GM21786 (cell line): ENCODE measurements at regions not wholly inside any gene's neighbourhood (a gene's known extent, or its start where the extent isn't known, plus 50 kb on each side); places are given as distances from the start of the nearest gene placed in this dataset.

Experiments
- ATAC-seq: cut with Tn5 transposase; IDR thresholded peaks from one replicate; pipeline ENCODE4 v1.9.1; 2021; ENCODE audit not compliant: unreplicated experiment

DNA sequence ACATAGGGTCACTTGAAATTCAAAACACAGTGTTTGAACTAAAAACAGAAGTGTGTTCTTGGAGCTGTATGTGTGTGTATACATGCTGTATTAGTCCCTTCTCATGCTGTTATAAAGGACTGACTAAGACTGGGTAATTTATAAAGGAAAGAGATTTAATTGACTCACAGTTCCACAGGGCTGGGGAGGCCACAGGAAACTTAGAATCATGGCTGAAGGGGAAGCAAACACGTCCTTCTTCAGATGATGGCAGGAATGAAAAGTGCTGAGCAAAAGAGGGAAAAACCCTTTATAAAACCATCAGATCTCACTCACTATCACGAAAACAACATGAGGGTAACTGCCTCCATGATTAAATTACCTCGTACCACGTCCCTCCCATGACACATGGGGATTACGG, 224.1 kb downstream of the BCAT1 start:
- no peak for ATAC-seq

DNA sequence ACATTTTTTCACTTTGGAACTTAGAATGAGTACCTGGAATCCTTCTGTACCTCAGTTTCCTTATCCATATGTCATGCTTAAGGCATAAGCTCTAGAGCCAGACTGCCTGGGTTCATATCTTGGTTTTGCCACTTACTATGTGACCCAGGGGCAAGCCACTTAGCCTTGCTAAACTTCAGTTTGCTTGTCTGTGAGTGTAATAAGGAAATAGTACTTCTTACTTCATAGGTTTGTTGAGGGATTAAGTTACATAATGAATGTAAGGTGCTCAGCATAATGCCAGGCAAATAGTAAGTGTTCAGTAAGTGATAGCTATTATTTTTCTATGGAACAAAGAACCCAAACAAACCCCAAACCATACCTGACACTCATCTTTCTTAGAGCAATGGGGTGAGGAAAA, 225.1 kb downstream of the BCAT1 start:
- ATAC-seq: no peak

DNA sequence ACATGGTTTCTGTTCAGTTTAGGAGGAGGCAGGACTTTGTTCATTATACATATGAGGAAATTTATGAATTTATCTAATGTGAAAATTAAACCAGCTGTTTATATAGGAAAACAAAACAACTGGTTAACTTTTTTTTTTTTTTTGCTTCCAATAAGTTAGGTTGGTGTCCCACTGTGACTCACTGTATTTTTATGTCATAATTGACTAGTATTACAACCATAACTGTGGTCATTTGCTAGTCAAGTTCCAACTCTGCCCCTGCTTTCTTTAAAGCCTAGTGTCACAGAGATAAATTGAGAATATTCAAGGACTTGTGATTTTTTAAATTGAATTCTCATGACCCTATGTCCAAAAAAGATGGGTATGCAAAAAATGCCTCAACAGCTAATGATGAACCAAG, 227.7 kb downstream of the BCAT1 start:
- no peak for ATAC-seq

DNA sequence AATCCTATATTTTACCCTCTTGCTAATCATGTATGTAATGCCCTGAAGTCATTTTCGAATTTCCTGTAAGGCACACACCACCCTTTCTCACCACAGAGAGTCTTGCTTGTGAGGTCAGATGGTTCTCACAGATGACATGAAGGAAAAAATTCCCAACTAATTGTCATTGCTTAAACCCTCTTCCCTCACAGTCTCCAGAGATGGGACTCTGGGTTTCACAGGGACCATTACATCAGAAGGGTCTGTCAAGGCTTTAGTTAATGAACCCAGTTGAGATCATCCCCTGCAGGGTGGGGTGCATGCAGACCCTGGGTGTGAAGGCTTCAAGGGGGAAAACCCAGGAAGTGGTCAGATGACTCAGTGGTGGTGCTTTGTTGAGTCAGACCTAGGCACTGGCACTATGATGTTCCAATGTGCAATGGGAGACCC, 229.6 kb downstream of the BCAT1 start:
- peak; percentile 90 for ATAC-seq

DNA sequence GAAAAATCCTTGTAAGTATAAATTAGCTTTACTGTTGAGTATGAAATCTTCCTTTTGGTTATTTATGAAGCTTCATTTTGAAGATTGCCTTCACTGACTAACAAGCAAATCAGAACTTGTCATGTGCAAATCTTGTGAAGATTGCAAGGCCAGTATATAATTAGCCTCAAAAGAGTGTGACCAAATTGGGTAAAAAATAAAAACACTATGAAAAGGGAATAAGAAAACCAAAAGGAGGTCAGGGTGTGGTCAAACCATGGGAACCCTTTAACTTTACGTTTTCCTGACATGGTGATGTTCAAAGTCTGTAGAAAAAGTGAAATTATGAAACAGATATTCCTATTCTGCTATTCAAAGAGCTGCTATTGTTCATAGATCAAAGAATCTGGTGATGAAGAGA, 230.3 kb downstream of the BCAT1 start:
- ATAC-seq: no peak

DNA sequence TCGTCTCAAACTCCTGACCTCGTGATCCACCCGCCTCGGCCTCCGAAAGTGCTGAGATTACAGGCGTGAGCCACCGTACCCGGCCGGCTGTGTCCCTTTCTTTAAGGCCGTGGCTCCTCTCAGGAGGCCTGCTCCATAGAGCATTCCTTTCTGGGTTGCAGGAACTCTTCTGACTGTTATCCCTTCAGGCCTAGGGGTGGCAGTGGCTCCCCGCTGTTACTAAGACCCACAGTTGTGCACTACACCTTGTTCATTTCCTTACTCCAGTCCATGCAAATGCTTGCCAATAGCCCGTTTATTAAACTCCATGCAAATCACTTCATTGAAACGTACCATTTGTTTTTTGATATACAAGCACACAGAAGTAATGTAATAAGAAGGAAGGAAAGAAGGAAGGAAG, 234.7 kb downstream of the BCAT1 start:
- no peak for ATAC-seq

DNA sequence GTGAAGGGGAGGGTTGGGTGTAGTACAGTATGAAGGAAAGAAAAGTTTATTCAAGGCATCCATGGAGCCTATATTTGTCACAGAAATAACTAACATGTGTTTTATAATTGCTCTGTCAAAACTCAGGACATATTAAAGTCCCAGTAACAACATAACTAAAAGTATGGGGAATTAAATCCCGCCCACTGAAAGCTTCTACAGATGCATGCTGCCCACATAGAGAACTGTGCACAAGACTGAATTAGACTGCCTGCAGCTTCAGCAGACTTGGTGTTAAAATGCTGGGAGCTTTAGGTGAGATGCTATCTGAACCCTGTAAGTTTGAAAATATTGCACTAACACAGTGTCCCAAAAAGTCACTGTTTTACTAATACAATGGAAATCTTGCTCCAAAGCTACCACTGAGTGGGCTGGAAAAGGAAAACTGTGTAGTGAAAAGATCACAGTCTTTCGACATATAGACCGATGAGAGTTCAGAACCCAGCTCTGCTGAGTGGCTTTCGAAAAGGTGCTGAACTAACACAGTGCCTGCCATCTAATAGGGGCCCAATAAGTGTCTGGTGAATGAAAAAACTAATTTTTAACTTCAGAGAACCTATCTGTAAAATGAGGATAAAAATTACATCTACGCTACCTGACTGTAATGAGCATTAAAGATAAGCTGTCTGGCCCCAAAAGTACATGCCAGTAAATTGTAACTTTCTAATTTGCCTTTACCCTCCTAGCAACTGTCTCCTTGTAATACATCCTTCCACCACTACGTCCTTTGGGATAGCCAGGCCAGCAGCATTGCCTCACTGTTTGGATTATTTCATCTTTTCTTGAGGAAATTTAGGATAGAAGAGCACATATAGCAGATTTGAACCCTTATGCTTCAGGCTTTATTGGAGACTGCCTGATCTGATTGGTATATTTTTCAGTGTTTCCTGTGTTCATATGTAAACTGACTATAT, 237.6 kb downstream of the BCAT1 start:
- ATAC-seq: no peak

DNA sequence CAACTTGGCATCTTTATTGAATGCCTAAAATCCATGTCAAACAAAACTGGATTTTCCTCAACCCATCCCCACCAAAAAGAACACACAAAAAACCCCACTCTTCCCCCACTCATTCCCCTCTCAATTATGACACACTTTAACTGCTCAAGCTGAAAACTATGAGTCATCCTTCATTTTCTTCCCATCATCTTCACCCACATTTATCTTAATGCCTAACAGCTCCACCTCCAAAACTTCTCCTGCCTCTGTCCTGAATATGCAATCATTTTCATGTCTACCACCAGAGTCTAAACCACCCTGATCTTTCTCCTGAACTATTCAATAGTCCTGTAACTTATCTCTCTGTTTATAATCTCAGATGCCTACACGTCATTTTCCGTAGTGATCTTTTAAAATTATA, 239.7 kb downstream of the BCAT1 start:
- ATAC-seq: no peak

DNA sequence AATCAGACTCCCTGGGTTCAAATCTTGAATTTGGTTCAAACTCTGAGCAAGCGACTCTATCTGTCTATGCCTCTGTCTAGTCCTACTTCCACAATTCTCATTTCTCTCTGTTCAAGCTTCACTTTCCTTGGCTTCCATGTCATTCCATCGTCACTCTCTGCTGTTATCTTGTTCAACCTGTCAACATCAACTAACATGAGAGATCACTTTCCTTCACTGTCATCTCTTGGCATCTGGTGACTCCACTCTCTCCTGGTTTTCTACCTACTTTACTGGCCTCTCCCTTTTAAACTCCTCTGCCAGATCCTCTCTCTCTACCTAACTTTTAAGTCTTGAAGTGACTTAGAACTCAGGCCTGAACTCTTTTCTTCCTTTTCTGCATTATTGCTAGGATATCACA, 240.2 kb downstream of the BCAT1 start:
- ATAC-seq: no peak

DNA sequence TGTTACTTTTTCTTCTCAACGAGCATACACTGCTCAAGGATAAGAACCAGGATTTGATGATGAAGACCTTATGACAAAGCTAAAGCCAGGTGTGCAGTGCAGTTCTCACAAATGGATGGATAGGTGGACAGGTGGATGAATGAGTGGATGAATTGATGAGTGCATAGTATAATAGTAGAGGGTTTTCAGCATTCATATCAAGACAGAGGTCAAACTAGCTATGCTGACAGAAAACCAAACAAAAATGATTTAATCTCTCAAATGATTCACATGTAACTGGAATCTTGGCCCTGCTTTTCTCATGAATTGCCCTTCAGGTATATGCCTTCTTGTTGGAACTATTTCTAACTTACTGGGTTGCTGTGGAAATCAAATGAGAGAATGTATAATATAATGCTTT, 240.9 kb downstream of the BCAT1 start:
- no peak for ATAC-seq

DNA sequence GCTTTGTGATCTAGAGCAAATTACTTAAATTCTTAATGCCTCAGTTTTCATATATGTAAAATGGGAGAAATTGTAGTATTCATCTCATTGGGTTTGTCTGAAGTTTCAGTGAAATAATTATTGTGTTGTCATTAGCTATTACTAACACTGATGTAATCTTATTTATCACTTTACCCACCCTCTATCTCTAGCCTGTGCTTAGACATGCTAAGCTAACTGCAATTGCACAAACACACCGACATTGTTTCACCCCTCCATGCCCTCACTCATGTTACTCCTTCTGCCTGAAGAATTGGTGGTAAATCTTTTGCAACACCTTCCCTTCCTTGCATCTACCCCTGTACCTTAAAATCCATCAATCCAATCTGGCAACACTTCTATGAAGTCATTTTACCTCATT, 241.6 kb downstream of the BCAT1 start:
- ATAC-seq: no peak

DNA sequence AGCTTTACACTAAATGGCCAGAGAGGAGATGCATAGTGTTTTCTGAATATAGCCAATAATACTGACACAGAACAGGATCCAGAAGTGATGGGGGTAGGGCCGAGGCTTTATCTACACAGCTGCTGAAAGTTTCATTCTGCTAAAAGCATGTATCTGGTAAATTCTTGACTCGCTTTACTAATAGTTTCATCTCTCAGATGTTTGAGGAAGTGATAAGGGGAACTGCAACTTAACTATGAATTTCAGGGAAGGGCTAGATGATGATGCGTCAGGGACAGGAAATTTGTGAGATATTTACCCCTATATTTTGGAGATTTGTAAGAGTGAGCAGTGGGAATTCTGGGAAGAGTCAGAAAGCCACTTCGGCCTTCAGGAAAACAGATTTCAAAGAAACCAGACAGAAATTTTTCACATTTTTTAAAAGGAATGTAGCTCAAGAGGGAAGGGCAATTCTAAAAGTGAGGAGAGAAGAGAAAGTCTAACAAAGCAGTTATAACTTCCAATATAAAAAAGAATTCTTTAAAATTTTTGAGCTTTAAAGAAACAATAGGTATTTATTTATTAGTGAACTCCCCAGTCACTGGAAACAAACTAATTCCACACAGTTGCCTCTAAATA, 243.1 kb downstream of the BCAT1 start:
- peak; percentile 100 for ATAC-seq

DNA sequence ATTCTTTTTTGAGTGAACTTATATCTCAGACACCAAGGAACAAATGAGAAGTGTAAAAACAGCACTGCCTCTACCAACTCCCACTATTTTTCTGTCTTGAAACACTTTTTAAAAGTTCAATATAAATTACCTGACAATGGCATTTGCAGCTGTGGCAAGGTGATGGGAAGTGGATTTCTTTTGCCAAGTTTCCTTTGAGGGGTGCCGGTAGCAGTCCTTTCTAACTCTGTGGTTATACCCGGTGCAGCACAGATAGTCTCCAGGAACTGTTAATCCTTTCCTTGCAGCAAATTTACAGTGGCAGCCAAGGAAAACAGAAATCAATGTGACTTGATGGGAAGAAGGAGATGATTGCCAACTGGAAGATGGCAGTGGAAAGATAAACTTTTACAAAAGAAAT, 243.7 kb downstream of the BCAT1 start:
- ATAC-seq: no peak

DNA sequence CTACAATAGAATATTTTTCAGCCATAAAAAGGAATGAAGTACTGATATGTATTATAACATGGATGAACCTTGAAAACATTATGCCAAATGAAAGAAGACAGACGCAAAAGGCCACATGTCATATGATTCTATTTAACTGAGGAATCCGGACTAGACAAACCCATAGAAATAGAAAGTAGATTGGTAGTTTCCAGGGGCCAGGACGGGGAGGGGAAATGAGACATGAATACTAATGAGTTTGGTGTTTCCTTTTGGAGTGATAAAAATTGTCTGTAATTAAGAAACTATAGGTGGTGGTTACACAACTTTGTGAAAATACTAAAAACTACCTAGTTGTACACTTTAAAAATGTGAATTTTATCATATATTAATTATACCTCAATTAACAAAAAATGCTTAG, 247.6 kb downstream of the BCAT1 start:
- ATAC-seq: no peak

DNA sequence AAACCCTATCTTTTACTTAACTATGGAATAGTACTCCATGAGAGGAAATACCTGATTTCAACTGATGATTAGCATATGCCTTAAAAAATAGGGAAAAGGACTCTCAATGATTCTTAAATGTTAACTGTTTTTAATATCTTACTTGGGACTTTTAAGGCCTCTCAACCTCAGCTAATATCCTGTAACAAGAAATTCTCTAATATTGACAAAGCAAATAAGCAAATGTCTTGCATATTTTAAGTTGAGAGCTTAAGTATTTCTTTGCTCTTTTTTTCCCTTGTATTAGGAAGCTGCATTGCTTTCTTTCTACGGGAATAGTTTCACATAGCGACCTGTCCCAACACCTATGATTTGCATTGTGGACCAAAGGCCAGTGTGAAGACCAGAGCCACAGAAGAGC, 249.9 kb downstream of the BCAT1 start:
- no peak for ATAC-seq

DNA sequence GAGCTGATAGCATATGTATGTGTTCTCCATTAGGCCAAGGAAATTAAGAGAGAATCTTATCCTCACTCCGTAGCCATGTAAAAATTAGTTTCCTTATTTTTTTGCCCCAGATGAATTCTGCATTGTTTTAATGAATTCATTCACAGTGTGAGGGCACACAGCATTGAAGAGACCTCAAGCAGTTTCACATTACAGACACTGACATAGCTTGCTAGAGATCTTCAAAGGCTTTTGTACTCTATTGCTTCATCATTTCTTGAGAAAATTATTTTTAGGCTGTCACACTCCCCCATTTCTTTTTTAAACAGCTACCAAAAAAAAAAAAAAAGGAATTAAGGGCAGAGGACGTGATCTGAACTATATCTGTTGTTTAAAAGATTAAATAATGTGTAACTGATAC, 251.1 kb downstream of the BCAT1 start:
- ATAC-seq: no peak

DNA sequence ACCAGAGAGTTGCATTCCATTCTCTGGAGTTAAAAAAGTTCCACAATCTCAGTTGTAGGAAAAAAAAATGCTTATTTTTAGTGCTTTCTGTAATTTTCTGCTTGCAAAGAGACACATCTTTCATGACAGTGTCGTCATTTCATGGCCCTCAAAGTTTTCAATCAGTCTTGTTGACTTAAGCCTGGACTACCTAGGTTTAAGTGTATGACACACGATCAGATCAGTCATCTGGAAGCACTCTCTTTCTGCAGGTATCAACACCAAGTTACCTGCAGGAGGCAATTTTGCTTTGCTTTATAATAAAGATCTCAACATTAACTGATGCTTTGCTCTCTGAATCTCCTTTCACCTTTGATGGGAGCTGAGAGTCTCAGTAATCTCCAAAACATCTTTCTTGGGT, 251.6 kb downstream of the BCAT1 start:
- no peak for ATAC-seq

DNA sequence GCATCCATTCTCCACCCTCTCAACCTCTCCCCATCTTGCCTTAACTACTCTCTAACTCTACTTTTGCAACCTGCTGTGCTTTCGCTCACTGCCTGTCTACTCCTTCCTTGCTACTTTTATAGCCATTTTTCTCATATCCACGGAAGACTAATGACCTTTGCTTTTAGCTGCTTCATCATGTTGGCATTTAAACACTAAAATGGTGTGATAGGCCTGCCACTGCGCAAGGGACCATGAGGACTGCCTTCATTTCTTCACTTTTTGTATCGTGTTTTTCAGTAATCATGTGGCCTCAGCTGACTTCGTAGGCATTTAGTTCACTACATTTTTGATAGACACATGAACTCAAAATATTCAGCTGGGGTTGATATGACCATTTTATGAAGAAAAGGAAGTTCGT, 252.1 kb downstream of the BCAT1 start:
- ATAC-seq: no peak

DNA sequence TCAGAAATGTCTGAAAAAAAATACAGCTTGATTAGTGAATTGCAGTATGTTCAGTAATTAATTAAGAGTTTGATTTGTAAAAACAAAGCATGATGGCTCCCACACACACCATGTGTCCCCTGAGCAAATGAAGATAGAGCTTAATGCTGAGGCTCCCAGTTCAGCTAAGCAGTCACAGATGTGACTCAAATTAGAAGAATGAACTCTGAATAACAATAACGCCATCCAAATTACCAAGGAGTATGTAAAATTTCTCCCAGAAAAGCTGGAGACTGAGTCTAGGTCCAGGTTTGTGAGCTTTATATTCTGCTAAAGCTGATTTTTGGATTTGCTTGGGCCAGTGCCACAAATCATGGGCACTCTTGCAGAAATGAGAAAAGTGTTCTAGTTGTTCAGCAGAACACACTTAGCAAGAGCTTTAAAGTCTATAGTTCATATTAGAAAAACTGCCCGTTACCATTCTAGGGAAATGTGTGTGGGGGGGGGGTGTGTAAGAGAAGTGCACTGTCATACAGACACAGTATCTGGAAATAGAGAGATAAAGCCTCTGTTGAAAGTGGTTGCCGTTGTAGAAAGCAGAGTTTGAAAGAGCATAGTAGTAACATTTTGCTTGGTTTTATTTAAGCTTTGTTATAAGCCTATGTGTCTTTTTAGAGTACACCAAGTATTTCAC, 253.1 kb downstream of the BCAT1 start:
- ATAC-seq: no peak

DNA sequence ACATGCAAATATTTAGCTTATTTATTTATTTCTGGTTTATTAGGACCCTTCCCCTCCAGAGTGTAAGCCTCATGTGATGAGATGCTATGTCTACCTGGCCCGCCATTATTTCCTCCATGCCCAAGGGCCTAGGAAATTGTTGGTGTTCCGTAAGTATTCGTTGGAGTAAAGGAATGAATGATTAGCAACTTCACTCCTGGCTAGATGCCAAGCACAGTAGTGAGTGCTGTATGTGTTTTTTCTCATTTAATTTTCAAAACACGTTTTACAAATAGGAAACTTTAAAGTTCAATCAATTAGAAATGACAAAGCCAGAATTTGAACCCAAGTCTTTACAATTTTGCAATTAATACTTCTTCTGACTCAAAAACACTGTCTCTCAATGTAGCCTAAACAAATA, 253.8 kb downstream of the BCAT1 start:
- no peak for ATAC-seq

DNA sequence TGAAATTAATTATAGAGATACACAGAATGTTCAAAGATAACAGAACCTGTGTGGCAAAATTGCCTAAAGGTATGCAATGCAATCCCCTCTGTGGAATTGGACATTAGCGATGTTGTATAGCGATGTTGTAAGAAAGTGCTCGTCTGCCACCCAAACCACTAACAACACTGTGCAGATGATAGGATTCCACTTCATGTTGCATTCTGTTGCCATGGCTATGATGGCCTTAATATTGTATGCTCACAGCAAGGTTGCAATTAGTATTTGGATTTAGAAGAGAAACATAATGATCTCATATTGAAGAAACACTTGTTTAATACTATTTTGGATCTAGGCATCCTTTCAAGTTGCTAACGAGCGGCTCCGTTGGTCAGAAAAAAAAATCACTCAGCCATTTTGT, 260.3 kb downstream of the BCAT1 start:
- ATAC-seq: no peak

DNA sequence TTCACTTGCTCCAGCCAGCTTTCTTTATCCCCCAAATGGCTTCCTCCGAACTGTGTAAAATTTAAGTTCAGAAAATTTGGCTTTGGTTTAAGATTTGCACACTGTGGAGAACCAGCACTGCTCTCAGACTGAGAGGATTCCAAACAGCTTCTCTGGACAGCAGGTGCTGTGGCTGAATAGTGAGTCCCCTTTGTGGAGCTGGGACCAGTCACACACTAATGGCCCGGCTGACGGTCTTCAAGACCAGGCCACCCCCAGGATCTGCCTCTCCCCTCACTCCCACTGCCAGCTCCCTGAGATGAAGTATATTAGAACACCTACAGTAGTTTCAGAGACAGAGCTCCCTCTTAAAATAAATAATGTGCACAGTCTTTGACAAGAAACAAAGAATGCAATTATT, 267.3 kb downstream of the BCAT1 start:
- ATAC-seq: no peak
